ENCODE measurements at regions not wholly inside any gene's neighbourhood (a gene's known extent, or its start where the extent isn't known, plus 50 kb on each side); places are given as distances from the start of the nearest gene placed in this dataset.

DNA sequence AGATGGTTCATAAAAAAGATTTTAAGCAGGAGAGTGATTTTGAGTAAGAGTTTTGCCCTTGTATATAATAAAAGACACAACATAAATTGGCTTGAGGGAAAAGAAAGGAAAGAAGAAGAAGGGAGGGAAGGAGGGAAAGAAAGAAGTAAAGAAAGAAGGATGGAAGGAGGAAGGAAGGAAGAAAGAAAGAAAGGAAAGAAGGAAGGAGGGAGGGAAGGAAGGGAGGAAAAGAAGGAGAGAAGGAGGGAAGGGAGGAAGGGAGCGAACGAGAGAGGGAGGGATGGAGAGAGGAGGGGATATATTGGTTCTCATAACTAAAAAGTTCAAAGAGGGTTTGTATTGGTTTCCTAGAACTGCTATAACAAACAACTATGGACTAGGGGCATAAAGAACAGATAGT lies 62.2 kb upstream of the PAX7 start:
- no peak overlapping the region for H3K9ac ChIP-seq (ENCODE audit: low read length)
- no peaks in the 10 kb centered on the region for H3K36me3 ChIP-seq (ENCODE audit: control insufficient read depth in 1 of 2, insufficient read depth in 2 of 2, low read length in 2 of 2)
- no peak overlapping the region for H3K27ac ChIP-seq (ENCODE audit: low read depth, low read length)
- H3K18ac ChIP-seq (ENCODE audit: low read length) = no peak overlapping the region
- no peak overlapping the region for H3K4me2 ChIP-seq (ENCODE audit: low read length)
- WGBS (ENCODE audit: extremely low coverage, insufficient coverage, insufficient read length) = 100% methylated on average over 2 of the region's 2 CpGs
- H3K4ac ChIP-seq (ENCODE audit: low read depth, low read length) = no peak overlapping the region
- no peaks in the 10 kb centered on the region for H3K79me1 ChIP-seq (ENCODE audit: low read length)
- H3K27me3 ChIP-seq (ENCODE audit: insufficient read depth, low read length) = no peaks in the 10 kb centered on the region
- H2BK120ac ChIP-seq (ENCODE audit: insufficient read depth, low read length, poor library complexity) = no peak overlapping the region
- H2AK5ac ChIP-seq (ENCODE audit: low read length) = no peak overlapping the region
- H3K23ac ChIP-seq (ENCODE audit: low read length) = no peak overlapping the region
- no peak overlapping the region for H2BK5ac ChIP-seq (ENCODE audit: low read depth, low read length, poor library complexity)
- H3K79me2 ChIP-seq (ENCODE audit: control insufficient read depth, insufficient read depth, low read length, poor library complexity) = no peaks in the 10 kb centered on the region
- H4K8ac ChIP-seq (ENCODE audit: low read depth, low read length) = no peak overlapping the region
- H2BK12ac ChIP-seq (ENCODE audit: low read length) = no peak overlapping the region
- H3K9me3 ChIP-seq (ENCODE audit: insufficient read depth, low read depth, low read length) = no peaks in the 10 kb centered on the region
- H3K14ac ChIP-seq (ENCODE audit: low read length) = no peak overlapping the region
- H3K4me3 ChIP-seq (ENCODE audit: low read depth, low read length) = no peak overlapping the region
- H4K91ac ChIP-seq (ENCODE audit: low read depth, low read length) = no peak overlapping the region
- no peaks in the 10 kb centered on the region for H3K4me1 ChIP-seq (ENCODE audit: control insufficient read depth in 1 of 2, insufficient read depth in 2 of 2, low read length in 2 of 2)
- no peak overlapping the region for H2AFZ ChIP-seq (ENCODE audit: insufficient read depth, low read length, poor library complexity)
- DNase-seq = no peak
- H4K12ac ChIP-seq (ENCODE audit: low read depth, low read length) = no peak overlapping the region

DNA sequence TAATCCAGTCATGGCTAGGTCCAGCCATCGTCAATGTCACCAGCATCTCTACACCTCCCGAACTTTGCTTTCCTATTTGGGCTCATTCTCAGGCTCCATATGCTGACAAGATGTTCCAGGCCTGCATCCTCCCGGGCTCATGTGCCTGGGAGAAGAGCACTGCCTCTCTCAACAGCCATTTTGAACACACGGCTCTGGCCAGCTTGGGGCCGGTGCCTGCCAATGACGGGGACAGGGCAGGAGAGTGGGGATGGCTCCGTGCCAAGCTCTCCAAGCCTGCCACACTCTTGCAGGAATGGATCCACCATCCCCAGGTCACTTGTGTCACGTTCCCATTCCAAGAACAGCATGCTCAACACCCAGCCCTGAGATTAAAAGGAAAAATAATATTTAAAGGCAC lies 61.4 kb upstream of the PAX7 start:
- H3K9me3 ChIP-seq (ENCODE audit: insufficient read depth, low read depth, low read length) = no peaks in the 10 kb centered on the region
- no peak overlapping the region for H3K4ac ChIP-seq (ENCODE audit: low read depth, low read length)
- no peak overlapping the region for H2BK120ac ChIP-seq (ENCODE audit: insufficient read depth, low read length, poor library complexity)
- no peak overlapping the region for H2BK5ac ChIP-seq (ENCODE audit: low read depth, low read length, poor library complexity)
- no peak overlapping the region for H2BK12ac ChIP-seq (ENCODE audit: low read length)
- no peak overlapping the region for H2AFZ ChIP-seq (ENCODE audit: insufficient read depth, low read length, poor library complexity)
- no peak overlapping the region for H3K4me3 ChIP-seq (ENCODE audit: low read depth, low read length)
- no peak overlapping the region for H3K27ac ChIP-seq (ENCODE audit: low read depth, low read length)
- no peak overlapping the region for H3K9ac ChIP-seq (ENCODE audit: low read length)
- no peak overlapping the region for H3K4me2 ChIP-seq (ENCODE audit: low read length)
- no peak overlapping the region for H4K8ac ChIP-seq (ENCODE audit: low read depth, low read length)
- H3K23ac ChIP-seq (ENCODE audit: low read length) = no peak overlapping the region
- H3K79me2 ChIP-seq (ENCODE audit: control insufficient read depth, insufficient read depth, low read length, poor library complexity) = no peaks in the 10 kb centered on the region
- no peak for DNase-seq
- H3K18ac ChIP-seq (ENCODE audit: low read length) = no peak overlapping the region
- WGBS (ENCODE audit: extremely low coverage, insufficient coverage, insufficient read length) = no CpG with 5 or more reads among the region's 8 CpGs
- no peaks in the 10 kb centered on the region for H3K27me3 ChIP-seq (ENCODE audit: insufficient read depth, low read length)
- H2AK5ac ChIP-seq (ENCODE audit: low read length) = no peak overlapping the region
- H4K91ac ChIP-seq (ENCODE audit: low read depth, low read length) = no peak overlapping the region
- H3K4me1 ChIP-seq (ENCODE audit: control insufficient read depth in 1 of 2, insufficient read depth in 2 of 2, low read length in 2 of 2) = no peaks in the 10 kb centered on the region
- H4K12ac ChIP-seq (ENCODE audit: low read depth, low read length) = no peak overlapping the region
- H3K36me3 ChIP-seq (ENCODE audit: control insufficient read depth in 1 of 2, insufficient read depth in 2 of 2, low read length in 2 of 2) = no peaks in the 10 kb centered on the region
- H3K14ac ChIP-seq (ENCODE audit: low read length) = no peak overlapping the region
- H3K79me1 ChIP-seq (ENCODE audit: low read length) = no peaks in the 10 kb centered on the region

DNA sequence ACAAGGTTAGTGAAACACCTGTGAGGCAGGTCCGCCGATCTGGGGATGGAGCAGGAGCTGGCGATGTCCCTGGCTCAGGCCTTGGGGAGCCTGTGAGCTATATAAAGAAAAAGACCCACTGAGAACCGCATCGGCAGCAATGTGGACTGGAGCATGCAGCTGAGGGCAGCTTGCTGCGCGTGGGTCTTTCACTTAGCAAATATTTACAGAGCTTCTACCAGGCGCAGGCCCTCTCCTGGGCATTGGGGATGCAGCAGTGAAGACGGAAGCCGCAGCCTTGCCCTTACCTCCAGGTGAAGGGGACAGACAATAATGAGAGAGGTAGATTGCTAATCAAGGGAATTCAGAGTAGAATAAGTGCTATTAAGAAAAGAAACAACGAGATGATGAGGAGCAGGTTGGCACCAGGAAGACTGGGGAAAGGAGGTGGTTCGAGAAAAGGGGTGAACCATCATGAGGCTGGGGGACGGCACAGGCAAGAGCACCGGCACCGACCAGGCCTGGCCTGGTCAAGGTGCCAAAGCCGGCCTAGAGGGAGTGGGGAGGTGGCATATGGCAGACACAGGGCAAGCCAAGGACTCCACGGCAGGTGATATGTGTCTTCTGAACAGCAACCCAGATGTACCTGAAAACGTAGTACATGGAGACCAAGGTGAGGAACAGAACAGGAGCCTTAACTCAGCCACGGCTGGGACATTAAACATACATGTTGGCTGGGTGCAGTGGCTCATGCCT lies 60.7 kb upstream of the PAX7 start:
- Histone ChIP-seq H3K27ac (ENCODE audit: low read depth, low read length) (no peak overlapping the region), H3K4ac (ENCODE audit: low read depth, low read length) (no peak overlapping the region), H3K9ac (ENCODE audit: low read length) (no peak overlapping the region), H2BK5ac (ENCODE audit: low read depth, low read length, poor library complexity) (no peak overlapping the region), H3K14ac (ENCODE audit: low read length) (no peak overlapping the region), H3K9me3 (ENCODE audit: insufficient read depth, low read depth, low read length) (no peaks in the 10 kb centered on the region), H2AFZ (ENCODE audit: insufficient read depth, low read length, poor library complexity) (no peak overlapping the region), H3K23ac (ENCODE audit: low read length) (no peak overlapping the region), H3K79me1 (ENCODE audit: low read length) (no peaks in the 10 kb centered on the region), H3K79me2 (ENCODE audit: control insufficient read depth, insufficient read depth, low read length, poor library complexity) (no peaks in the 10 kb centered on the region), H3K27me3 (ENCODE audit: insufficient read depth, low read length) (no peaks in the 10 kb centered on the region), H2AK5ac (ENCODE audit: low read length) (no peak overlapping the region), H3K4me1 (ENCODE audit: control insufficient read depth in 1 of 2, insufficient read depth in 2 of 2, low read length in 2 of 2) (no peaks in the 10 kb centered on the region), H4K8ac (ENCODE audit: low read depth, low read length) (no peak overlapping the region), H4K12ac (ENCODE audit: low read depth, low read length) (no peak overlapping the region), H3K4me3 (ENCODE audit: low read depth, low read length) (no peak overlapping the region), H2BK120ac (ENCODE audit: insufficient read depth, low read length, poor library complexity) (no peak overlapping the region), H4K91ac (ENCODE audit: low read depth, low read length) (no peak overlapping the region), H3K36me3 (ENCODE audit: control insufficient read depth in 1 of 2, insufficient read depth in 2 of 2, low read length in 2 of 2) (no peaks in the 10 kb centered on the region), H3K4me2 (ENCODE audit: low read length) (no peak overlapping the region), H3K18ac (ENCODE audit: low read length) (no peak overlapping the region), H2BK12ac (ENCODE audit: low read length) (no peak overlapping the region)
- no CpG with 5 or more reads among the region's 19 CpGs for WGBS (ENCODE audit: extremely low coverage, insufficient coverage, insufficient read length)
- DNase-seq = no peak

DNA sequence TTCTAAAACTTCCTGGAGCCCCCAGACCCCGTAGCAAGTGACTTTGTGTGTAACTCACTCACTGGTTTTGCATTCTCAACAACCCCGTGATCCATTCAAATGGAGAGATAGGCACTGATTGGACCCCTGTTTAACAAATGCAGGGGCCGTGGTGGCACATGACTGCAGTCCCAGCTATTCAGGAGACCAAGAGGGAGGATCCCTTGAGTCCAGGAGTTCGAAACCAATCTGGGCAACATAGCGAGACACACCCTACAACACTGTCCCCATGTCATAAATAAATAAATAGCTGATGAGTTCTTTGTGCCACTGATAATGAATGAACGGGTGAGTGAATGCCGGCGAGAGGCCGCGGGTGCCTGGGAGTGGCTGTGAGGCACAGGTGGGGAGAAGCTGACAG lies 59.4 kb upstream of the PAX7 start:
- Histone ChIP-seq H3K79me2 (ENCODE audit: control insufficient read depth, insufficient read depth, low read length, poor library complexity) (no peaks in the 10 kb centered on the region), H3K4me2 (ENCODE audit: low read length) (no peak overlapping the region), H2BK5ac (ENCODE audit: low read depth, low read length, poor library complexity) (no peak overlapping the region), H2AK5ac (ENCODE audit: low read length) (no peak overlapping the region), H3K4ac (ENCODE audit: low read depth, low read length) (no peak overlapping the region), H3K36me3 (ENCODE audit: control insufficient read depth in 1 of 2, insufficient read depth in 2 of 2, low read length in 2 of 2) (no peaks in the 10 kb centered on the region), H4K91ac (ENCODE audit: low read depth, low read length) (no peak overlapping the region), H3K4me1 (ENCODE audit: control insufficient read depth in 1 of 2, insufficient read depth in 2 of 2, low read length in 2 of 2) (no peaks in the 10 kb centered on the region), H3K9me3 (ENCODE audit: insufficient read depth, low read depth, low read length) (no peaks in the 10 kb centered on the region), H4K8ac (ENCODE audit: low read depth, low read length) (no peak overlapping the region), H3K18ac (ENCODE audit: low read length) (no peak overlapping the region), H2BK12ac (ENCODE audit: low read length) (no peak overlapping the region), H3K4me3 (ENCODE audit: low read depth, low read length) (no peak overlapping the region), H3K9ac (ENCODE audit: low read length) (no peak overlapping the region), H3K27ac (ENCODE audit: low read depth, low read length) (no peak overlapping the region), H3K23ac (ENCODE audit: low read length) (no peak overlapping the region), H2BK120ac (ENCODE audit: insufficient read depth, low read length, poor library complexity) (no peak overlapping the region), H3K79me1 (ENCODE audit: low read length) (no peaks in the 10 kb centered on the region), H4K12ac (ENCODE audit: low read depth, low read length) (no peak overlapping the region), H2AFZ (ENCODE audit: insufficient read depth, low read length, poor library complexity) (no peak overlapping the region), H3K14ac (ENCODE audit: low read length) (no peak overlapping the region), H3K27me3 (ENCODE audit: insufficient read depth, low read length) (no peaks in the 10 kb centered on the region)
- no peak for DNase-seq
- WGBS (ENCODE audit: extremely low coverage, insufficient coverage, insufficient read length) = no CpG with 5 or more reads among the region's 10 CpGs
